Neural cell (in vitro differentiated cells): ENCODE measurements at regions not wholly inside any gene's neighbourhood (a gene's known extent, or its start where the extent isn't known, plus 50 kb on each side); places are given as distances from the start of the nearest gene placed in this dataset.

Source experiments
- H2AFZ ChIP-seq: fragments of 200-600, 300-800 bp; sonication (generic), shearing (Covaris generic); 2 replicates; pipeline ENCODE4 v1.6.0; 2014; ENCODE audit warnings: low read depth, mild to moderate bottlenecking, antibody characterized with exemption, low read length, moderate library complexity
- H3F3A ChIP-seq: fragments of 200-600 bp; shearing (Covaris generic); 2 replicates; pipeline ENCODE4 v1.6.1; 2016; ENCODE audit warnings: mild to moderate bottlenecking, moderate library complexity, mixed read lengths, antibody characterized with exemption, low read length; ENCODE audit not compliant: insufficient read depth, poor library complexity, severe bottlenecking
- H3K27ac ChIP-seq: fragments of 200-600, 300-800 bp; sonication (generic), shearing (Covaris generic); 2 replicates; pipeline ENCODE4 v1.5.1; 2014; ENCODE audit warnings: mild to moderate bottlenecking, low read length, moderate library complexity
- H3K27me3 ChIP-seq: fragments of 300-800, 200-600 bp; sonication (generic), shearing (Covaris generic); 2 replicates; pipeline ENCODE4 v1.6.0; 2014; ENCODE audit warnings: mild to moderate bottlenecking, low read depth, low read length, moderate library complexity; ENCODE audit not compliant: insufficient read depth
- H3K36me3 ChIP-seq: fragments of 300-800, 200-600 bp; sonication (generic), shearing (Covaris generic); 2 replicates; pipeline ENCODE4 v1.5.1; 2014; ENCODE audit warnings: mild to moderate bottlenecking, antibody characterized with exemption, low read length, moderate library complexity; ENCODE audit not compliant: insufficient read depth
- H3K4me2 ChIP-seq: fragments of 300-800, 200-600 bp; sonication (generic), shearing (Covaris generic); 2 replicates; pipeline ENCODE4 v1.6.0; 2014; ENCODE audit warnings: mild to moderate bottlenecking, low read length
- H3K4me3 ChIP-seq: fragments of 300-800, 200-600 bp; sonication (generic), shearing (Covaris generic); 2 replicates; pipeline ENCODE4 v1.5.1; 2014; ENCODE audit warnings: mild to moderate bottlenecking, low read length, moderate library complexity
- H3K79me2 ChIP-seq: fragments of 200-600 bp; shearing (Covaris generic); replicated peaks from 2 replicates; pipeline ENCODE4 v1.6.0; 2014; ENCODE audit warnings: mild to moderate bottlenecking, low read length, moderate library complexity; ENCODE audit not compliant: insufficient read depth
- H3K9ac ChIP-seq: fragments of 300-800, 200-600 bp; sonication (generic), shearing (Covaris generic); 2 replicates; pipeline ENCODE4 v1.6.1; 2016; ENCODE audit warnings: mild to moderate bottlenecking, low read length, mixed read lengths
- H3K9me2 ChIP-seq: fragments of 200-600 bp; shearing (Covaris generic); 2 replicates; pipeline ENCODE4 v1.6.1; 2016; ENCODE audit warnings: mild to moderate bottlenecking, low read length, mixed read lengths; ENCODE audit not compliant: insufficient read depth
- H3K9me3 ChIP-seq: fragments of 200-600, 300-800 bp; sonication (generic), shearing (Covaris generic); 2 replicates; pipeline ENCODE4 v1.6.1; 2016; ENCODE audit warnings: mild to moderate bottlenecking, mixed run types, low read length, moderate library complexity, mixed read lengths
- H4K20me1 ChIP-seq: fragments of 200-600 bp; shearing (Covaris generic); 2 replicates; pipeline ENCODE4 v1.6.1; 2016; ENCODE audit warnings: mild to moderate bottlenecking, mixed run types; ENCODE audit not compliant: insufficient read depth
- EP300 ChIP-seq: fragments of 450-650 bp; conservative IDR thresholded peaks from 2 replicates; pipeline ENCODE4 v1.6.1; 2014; ENCODE audit warnings: antibody characterized with exemption, mild to moderate bottlenecking, moderate library complexity; ENCODE audit not compliant: poor library complexity, severe bottlenecking
- EZH2 ChIP-seq: fragments of 200-600, 300-800 bp; shearing (Covaris generic), sonication (generic); IDR thresholded peaks from 2 replicates; pipeline ENCODE4 v1.6.1; 2014; ENCODE audit warnings: antibody characterized with exemption, low read length, borderline replicate concordance, mild to moderate bottlenecking; ENCODE audit not compliant: insufficient read depth, poor library complexity, severe bottlenecking
- MXI1 ChIP-seq: fragments of 450-650 bp; conservative IDR thresholded peaks from 2 replicates; pipeline ENCODE4 v1.6.1; 2014; ENCODE audit warnings: antibody characterized with exemption, mild to moderate bottlenecking; ENCODE audit not compliant: poor library complexity, severe bottlenecking
- POLR2AphosphoS5 ChIP-seq: IDR thresholded peaks from 2 replicates; pipeline ENCODE4 v1.6.1; 2012
- RAD21 ChIP-seq: fragments of 450-650 bp; conservative IDR thresholded peaks from 2 replicates; pipeline ENCODE4 v1.6.1; 2014; ENCODE audit warnings: antibody characterized with exemption, mild to moderate bottlenecking, moderate library complexity
- SMC3 ChIP-seq: fragments of 450-650 bp; conservative IDR thresholded peaks from 2 replicates; pipeline ENCODE4 v1.6.1; 2014; ENCODE audit warnings: antibody characterized with exemption, mild to moderate bottlenecking, moderate library complexity; ENCODE audit not compliant: poor library complexity
- TAF1 ChIP-seq: IDR thresholded peaks from 2 replicates; pipeline ENCODE4 v1.6.1; 2012; ENCODE audit warnings: low read depth
- TF ChIP-seq, protein P1 (sequence below): IDR thresholded peaks from 2 replicates; pipeline ENCODE4 v1.6.1; 2012; ENCODE audit warnings: borderline replicate concordance
- TF ChIP-seq, protein P2 (sequence below): fragments of 450-650 bp; IDR thresholded peaks from 2 replicates; pipeline ENCODE4 v1.5.1; 2014; ENCODE audit warnings: antibody characterized with exemption, mild to moderate bottlenecking, moderate library complexity; ENCODE audit not compliant: poor library complexity, severe bottlenecking

DNA sequence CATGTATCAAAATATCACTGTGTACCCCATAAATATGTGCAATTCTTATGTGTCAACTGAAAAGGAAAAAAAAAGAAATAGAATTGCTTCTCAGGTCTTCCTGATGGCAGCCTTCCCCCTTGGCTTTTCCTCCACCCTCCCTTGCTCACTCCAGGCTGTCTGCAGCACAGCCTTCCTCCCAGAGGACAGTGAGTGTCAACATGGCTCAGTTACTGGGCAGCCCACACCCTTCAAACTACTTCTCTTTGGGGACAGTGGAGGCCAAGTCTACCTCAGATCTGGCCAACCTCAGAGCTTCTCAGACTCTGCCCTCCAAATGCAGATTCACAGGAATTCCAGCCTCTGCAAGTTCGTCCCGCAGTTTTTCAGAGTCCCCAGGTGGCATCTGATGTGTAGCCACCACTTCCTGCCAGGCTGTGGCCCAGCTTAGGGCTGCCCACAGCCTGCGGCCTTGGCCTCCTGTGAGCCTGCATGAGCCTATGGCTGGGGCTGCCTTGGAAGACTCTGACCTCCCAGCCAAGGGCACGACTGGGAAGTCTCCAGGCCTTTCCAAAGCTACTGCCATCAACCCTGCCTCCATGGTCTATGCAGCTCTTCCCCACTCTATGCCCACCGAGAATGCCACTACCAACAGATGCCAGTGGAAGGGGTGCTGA is 148.0 kb upstream of the PWP1 start:
- H3K27me3 ChIP-seq, result no peaks in the 10 kb centered on the region

DNA sequence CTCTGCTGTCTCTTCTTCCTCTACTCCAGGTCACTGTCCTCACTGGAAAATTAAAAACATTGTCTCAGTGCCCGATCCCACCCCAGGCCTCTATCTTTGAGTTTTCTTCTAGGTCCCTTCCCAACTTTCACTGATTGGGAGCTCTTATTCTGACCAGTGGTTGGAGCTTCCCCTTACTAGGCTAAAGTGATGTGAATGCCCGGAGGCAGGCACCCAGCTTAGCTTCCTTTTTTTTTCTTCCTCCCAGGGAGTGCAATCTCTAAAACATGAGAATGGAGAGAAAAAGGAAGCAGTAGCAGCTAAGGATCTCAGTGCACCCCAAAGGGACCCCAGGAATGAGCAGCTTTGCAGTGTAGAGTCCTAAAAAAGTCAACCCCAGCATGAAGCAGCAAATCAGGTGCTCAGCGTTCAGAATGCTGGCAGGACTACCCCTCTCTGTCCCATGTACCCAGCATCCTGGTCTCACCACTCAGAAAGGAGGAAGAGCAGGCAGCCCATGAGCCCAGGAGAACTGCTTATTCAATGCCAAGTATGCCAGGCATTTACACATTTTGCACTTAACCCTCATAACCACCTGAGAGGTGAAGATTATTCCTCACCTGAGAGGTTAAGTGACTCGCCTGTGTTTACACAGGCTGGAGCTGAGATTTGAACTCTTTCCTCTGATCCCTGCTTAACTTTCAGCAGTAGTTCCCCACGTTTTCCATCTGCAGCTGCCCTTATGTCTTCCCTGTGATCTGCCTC is 146.2 kb upstream of the PWP1 start:
- no peak overlapping the region for H3K4me2 ChIP-seq
- no peak overlapping the region for H3K4me3 ChIP-seq
- H2AFZ ChIP-seq, result no peak overlapping the region
- no peaks in the 10 kb centered on the region for H3K27me3 ChIP-seq
- H3F3A ChIP-seq, result no peaks in the 10 kb centered on the region
- H3K9me2 ChIP-seq, result no peaks in the 10 kb centered on the region
- H3K36me3 ChIP-seq, result no peaks in the 10 kb centered on the region
- no peak overlapping the region for H3K27ac ChIP-seq
- H3K79me2 ChIP-seq, result no peaks in the 10 kb centered on the region
- no peaks in the 10 kb centered on the region for H4K20me1 ChIP-seq
- no peak overlapping the region for H3K9ac ChIP-seq
- H3K9me3 ChIP-seq, result no peaks in the 10 kb centered on the region
- TF ChIP-seq MXI1, result no peak
- no peak for TF ChIP-seq TAF1
- TF ChIP-seq EP300, result no peak
- TF ChIP-seq, protein P1, sequence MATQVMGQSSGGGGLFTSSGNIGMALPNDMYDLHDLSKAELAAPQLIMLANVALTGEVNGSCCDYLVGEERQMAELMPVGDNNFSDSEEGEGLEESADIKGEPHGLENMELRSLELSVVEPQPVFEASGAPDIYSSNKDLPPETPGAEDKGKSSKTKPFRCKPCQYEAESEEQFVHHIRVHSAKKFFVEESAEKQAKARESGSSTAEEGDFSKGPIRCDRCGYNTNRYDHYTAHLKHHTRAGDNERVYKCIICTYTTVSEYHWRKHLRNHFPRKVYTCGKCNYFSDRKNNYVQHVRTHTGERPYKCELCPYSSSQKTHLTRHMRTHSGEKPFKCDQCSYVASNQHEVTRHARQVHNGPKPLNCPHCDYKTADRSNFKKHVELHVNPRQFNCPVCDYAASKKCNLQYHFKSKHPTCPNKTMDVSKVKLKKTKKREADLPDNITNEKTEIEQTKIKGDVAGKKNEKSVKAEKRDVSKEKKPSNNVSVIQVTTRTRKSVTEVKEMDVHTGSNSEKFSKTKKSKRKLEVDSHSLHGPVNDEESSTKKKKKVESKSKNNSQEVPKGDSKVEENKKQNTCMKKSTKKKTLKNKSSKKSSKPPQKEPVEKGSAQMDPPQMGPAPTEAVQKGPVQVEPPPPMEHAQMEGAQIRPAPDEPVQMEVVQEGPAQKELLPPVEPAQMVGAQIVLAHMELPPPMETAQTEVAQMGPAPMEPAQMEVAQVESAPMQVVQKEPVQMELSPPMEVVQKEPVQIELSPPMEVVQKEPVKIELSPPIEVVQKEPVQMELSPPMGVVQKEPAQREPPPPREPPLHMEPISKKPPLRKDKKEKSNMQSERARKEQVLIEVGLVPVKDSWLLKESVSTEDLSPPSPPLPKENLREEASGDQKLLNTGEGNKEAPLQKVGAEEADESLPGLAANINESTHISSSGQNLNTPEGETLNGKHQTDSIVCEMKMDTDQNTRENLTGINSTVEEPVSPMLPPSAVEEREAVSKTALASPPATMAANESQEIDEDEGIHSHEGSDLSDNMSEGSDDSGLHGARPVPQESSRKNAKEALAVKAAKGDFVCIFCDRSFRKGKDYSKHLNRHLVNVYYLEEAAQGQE, result no peak
- TF ChIP-seq SMC3, result no peak
- TF ChIP-seq EZH2, result no peak
- TF ChIP-seq, protein P2, sequence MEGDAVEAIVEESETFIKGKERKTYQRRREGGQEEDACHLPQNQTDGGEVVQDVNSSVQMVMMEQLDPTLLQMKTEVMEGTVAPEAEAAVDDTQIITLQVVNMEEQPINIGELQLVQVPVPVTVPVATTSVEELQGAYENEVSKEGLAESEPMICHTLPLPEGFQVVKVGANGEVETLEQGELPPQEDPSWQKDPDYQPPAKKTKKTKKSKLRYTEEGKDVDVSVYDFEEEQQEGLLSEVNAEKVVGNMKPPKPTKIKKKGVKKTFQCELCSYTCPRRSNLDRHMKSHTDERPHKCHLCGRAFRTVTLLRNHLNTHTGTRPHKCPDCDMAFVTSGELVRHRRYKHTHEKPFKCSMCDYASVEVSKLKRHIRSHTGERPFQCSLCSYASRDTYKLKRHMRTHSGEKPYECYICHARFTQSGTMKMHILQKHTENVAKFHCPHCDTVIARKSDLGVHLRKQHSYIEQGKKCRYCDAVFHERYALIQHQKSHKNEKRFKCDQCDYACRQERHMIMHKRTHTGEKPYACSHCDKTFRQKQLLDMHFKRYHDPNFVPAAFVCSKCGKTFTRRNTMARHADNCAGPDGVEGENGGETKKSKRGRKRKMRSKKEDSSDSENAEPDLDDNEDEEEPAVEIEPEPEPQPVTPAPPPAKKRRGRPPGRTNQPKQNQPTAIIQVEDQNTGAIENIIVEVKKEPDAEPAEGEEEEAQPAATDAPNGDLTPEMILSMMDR, result no peak
- no peak for TF ChIP-seq POLR2AphosphoS5
- TF ChIP-seq RAD21, result no peak

More for the DNA sequence above, 148.0 kb upstream of the PWP1 start:
- TF ChIP-seq, protein P2, result no peak
- no peak for TF ChIP-seq MXI1
- TF ChIP-seq TAF1, result no peak
- TF ChIP-seq SMC3, result no peak
- no peak for TF ChIP-seq EP300
- TF ChIP-seq, protein P1, result no peak
- TF ChIP-seq EZH2, result no peak
- TF ChIP-seq POLR2AphosphoS5, result no peak
- Histone ChIP-seq H2AFZ (no peak overlapping the region), H3F3A (no peaks in the 10 kb centered on the region), H3K9ac (no peak overlapping the region), H3K9me3 (no peaks in the 10 kb centered on the region), H3K79me2 (no peaks in the 10 kb centered on the region), H3K36me3 (no peaks in the 10 kb centered on the region), H3K4me3 (no peak overlapping the region), H3K4me2 (no peak overlapping the region), H3K9me2 (no peaks in the 10 kb centered on the region), H3K27ac (no peak overlapping the region), H4K20me1 (no peaks in the 10 kb centered on the region)
